ENCODE measurements at regions not wholly inside any gene's neighbourhood (a gene's known extent, or its start where the extent isn't known, plus 50 kb on each side); places are given as distances from the start of the nearest gene placed in this dataset.
A peak's percentile ranks its signal among the peaks of the same experiment; 100 is the strongest.

GRCh38 chr5:66427139-66427442, 169.1 kb upstream of the MAST4 start:
- Mint-ChIP-seq H3K4me3 (no peak overlapping the region), H3K36me3 (ENCODE audit: low read depth) (peaks cover 6% of the 10 kb centered on the region), H3K4me1 (no peaks in the 10 kb centered on the region), H3K27ac (no peak overlapping the region), H3K27me3 (ENCODE audit: low read depth, poor library complexity) (peaks cover 4% of the 10 kb centered on the region), H3K9me3 (peaks cover 19% of the 10 kb centered on the region)
- DNase-seq: no peak
- TF ChIP-seq CTCF (IDR thresholded peaks at IDR 0.05): no peak

GRCh38 chr5:66436721-66437120, 159.5 kb upstream of the MAST4 start:
- H3K4me3 Mint-ChIP-seq: no peak overlapping the region
- no peak for DNase-seq

GRCh38 chr5:66438087-66438486, 158.1 kb upstream of the MAST4 start:
- no peak for DNase-seq
- no peaks in the 10 kb centered on the region for H3K4me1 Mint-ChIP-seq
- H3K36me3 Mint-ChIP-seq (ENCODE audit: low read depth): no peaks in the 10 kb centered on the region
- H3K27ac Mint-ChIP-seq: no peak overlapping the region
- H3K9me3 Mint-ChIP-seq: peaks cover 2% of the 10 kb centered on the region
- no peaks in the 10 kb centered on the region for H3K27me3 Mint-ChIP-seq (ENCODE audit: low read depth, poor library complexity)
- H3K4me3 Mint-ChIP-seq: no peak overlapping the region
- no peak for TF ChIP-seq CTCF (IDR thresholded peaks at IDR 0.05)

More at GRCh38 chr5:66436721-66437120, 159.5 kb upstream of the MAST4 start:
- H3K9me3 Mint-ChIP-seq: peaks cover 7% of the 10 kb centered on the region
- TF ChIP-seq CTCF (IDR thresholded peaks at IDR 0.05): no peak
- H3K27me3 Mint-ChIP-seq (ENCODE audit: low read depth, poor library complexity): no peaks in the 10 kb centered on the region
- H3K27ac Mint-ChIP-seq: no peak overlapping the region
- H3K36me3 Mint-ChIP-seq (ENCODE audit: low read depth): no peaks in the 10 kb centered on the region
- H3K4me1 Mint-ChIP-seq: no peaks in the 10 kb centered on the region

- no peaks in the 10 kb centered on the region for H3K9me3 Mint-ChIP-seq
- no peak overlapping the region for H3K4me3 Mint-ChIP-seq
- H3K36me3 Mint-ChIP-seq (ENCODE audit: low read depth): no peaks in the 10 kb centered on the region
Observed at GRCh38 chr5:66438696-66439095, 157.5 kb upstream of the MAST4 start.

GRCh38 chr5:66440202-66440680, 156.0 kb upstream of the MAST4 start:
- Mint-ChIP-seq H3K36me3 (ENCODE audit: low read depth) (no peaks in the 10 kb centered on the region), H3K27ac (peak overlapping the region; percentile 32), H3K27me3 (ENCODE audit: low read depth, poor library complexity) (no peaks in the 10 kb centered on the region), H3K4me1 (no peaks in the 10 kb centered on the region), H3K4me3 (no peak overlapping the region), H3K9me3 (no peaks in the 10 kb centered on the region)
- no peak for DNase-seq
- TF ChIP-seq CTCF (IDR thresholded peaks at IDR 0.05): no peak

More at GRCh38 chr5:66438696-66439095, 157.5 kb upstream of the MAST4 start:
- Mint-ChIP-seq H3K27ac (no peak overlapping the region), H3K4me1 (no peaks in the 10 kb centered on the region), H3K27me3 (ENCODE audit: low read depth, poor library complexity) (no peaks in the 10 kb centered on the region)
- no peak for TF ChIP-seq CTCF (IDR thresholded peaks at IDR 0.05)
- DNase-seq: no peak

- H3K4me3 Mint-ChIP-seq: no peak overlapping the region
- H3K27ac Mint-ChIP-seq: no peak overlapping the region
- no peaks in the 10 kb centered on the region for H3K4me1 Mint-ChIP-seq
- no peak for TF ChIP-seq CTCF (IDR thresholded peaks at IDR 0.05)
- peaks cover 5% of the 10 kb centered on the region for H3K9me3 Mint-ChIP-seq
- H3K36me3 Mint-ChIP-seq (ENCODE audit: low read depth): no peaks in the 10 kb centered on the region
- no peaks in the 10 kb centered on the region for H3K27me3 Mint-ChIP-seq (ENCODE audit: low read depth, poor library complexity)
- DNase-seq: no peak
Observed at GRCh38 chr5:66441351-66441750, 154.8 kb upstream of the MAST4 start.
